ENCODE measurements at regions not wholly inside any gene's neighbourhood (a gene's known extent, or its start where the extent isn't known, plus 50 kb on each side); places are given as distances from the start of the nearest gene placed in this dataset.

DNA sequence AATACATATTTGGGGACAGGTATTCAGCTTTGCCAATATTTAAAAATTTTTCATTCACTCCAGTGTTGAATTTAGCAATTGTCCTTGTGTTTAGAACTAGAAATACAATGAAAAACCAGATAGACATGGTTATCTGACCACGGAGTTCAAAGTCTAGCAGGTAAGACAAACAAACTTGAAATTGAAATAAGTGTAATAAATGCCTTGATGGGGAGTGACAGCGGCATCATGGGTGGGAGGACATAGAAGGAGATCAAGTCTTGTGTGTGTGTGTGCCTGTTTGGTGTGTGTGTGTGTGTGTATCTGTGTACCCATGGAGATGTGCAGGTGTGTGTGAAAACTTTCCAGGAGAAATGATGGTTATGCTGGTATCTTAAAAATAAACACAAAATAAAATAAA, 750.0 kb upstream of the CITED2 start:
- H3K79me1 ChIP-seq (ENCODE audit: low read length) = no peaks in the 10 kb centered on the region
- no peak overlapping the region for H3K4ac ChIP-seq (ENCODE audit: low read depth, low read length)
- no peak overlapping the region for H3K9ac ChIP-seq (ENCODE audit: low read length)
- H3K27ac ChIP-seq (ENCODE audit: low read depth, low read length) = no peak overlapping the region
- H2BK120ac ChIP-seq (ENCODE audit: low read depth, low read length) = no peak overlapping the region
- WGBS (ENCODE audit: extremely low coverage, insufficient coverage, low lambda C conversion rate) = no CpG with 5 or more reads among the region's 2 CpGs
- H2BK15ac ChIP-seq (replicated peaks; ENCODE audit: low read depth) = no peak overlapping the region
- H3K27me3 ChIP-seq (ENCODE audit: insufficient read depth, low read length, poor library complexity) = no peaks in the 10 kb centered on the region
- H3K79me2 ChIP-seq (ENCODE audit: control insufficient read depth, insufficient read depth, low read length) = no peaks in the 10 kb centered on the region
- H3K23ac ChIP-seq (ENCODE audit: low read length) = no peak overlapping the region
- no peak for DNase-seq
- no peak overlapping the region for H4K8ac ChIP-seq (ENCODE audit: low read depth, low read length)
- no peak overlapping the region for H3K4me2 ChIP-seq (ENCODE audit: low read length)
- H2BK5ac ChIP-seq (ENCODE audit: low read length) = no peak overlapping the region
- H3K56ac ChIP-seq (ENCODE audit: low read length) = no peak overlapping the region
- no peak overlapping the region for H3K4me3 ChIP-seq (ENCODE audit: low read length)
- no peak overlapping the region for H4K5ac ChIP-seq (ENCODE audit: low read length)
- H3K18ac ChIP-seq (ENCODE audit: low read length) = no peak overlapping the region
- no peak overlapping the region for H2AK5ac ChIP-seq (ENCODE audit: low read length)
- H3K36me3 ChIP-seq (ENCODE audit: control insufficient read depth, insufficient read depth, low read length) = no peaks in the 10 kb centered on the region
- H3K4me1 ChIP-seq (ENCODE audit: control insufficient read depth, low read depth, low read length) = no peaks in the 10 kb centered on the region

DNA sequence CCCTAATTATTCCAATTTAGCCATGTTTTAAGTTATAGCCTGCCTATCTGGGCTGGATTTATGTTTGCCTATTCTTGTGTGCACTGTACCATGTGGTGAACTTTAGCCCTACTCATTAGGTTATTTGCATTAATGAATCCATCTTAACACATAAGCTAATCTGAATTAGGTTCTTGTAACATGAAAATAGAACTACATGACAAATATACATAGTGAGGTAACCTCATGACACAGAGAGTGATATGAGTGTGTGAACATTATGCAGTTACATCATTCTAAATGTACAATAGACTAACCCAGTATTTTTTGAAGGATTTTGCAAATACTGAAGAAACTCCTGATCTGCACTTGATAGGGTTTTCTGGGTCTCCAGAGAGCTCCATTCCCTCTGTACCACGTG, 733.7 kb upstream of the CITED2 start:
- no peaks in the 10 kb centered on the region for H3K79me2 ChIP-seq (ENCODE audit: control insufficient read depth, insufficient read depth, low read length)
- no peak for DNase-seq
- H3K56ac ChIP-seq (ENCODE audit: low read length) = no peak overlapping the region
- H2BK120ac ChIP-seq (ENCODE audit: low read depth, low read length) = no peak overlapping the region
- H4K8ac ChIP-seq (ENCODE audit: low read depth, low read length) = no peak overlapping the region
- no peak overlapping the region for H4K5ac ChIP-seq (ENCODE audit: low read length)
- H3K23ac ChIP-seq (ENCODE audit: low read length) = no peak overlapping the region
- H3K9ac ChIP-seq (ENCODE audit: low read length) = no peak overlapping the region
- H3K18ac ChIP-seq (ENCODE audit: low read length) = no peak overlapping the region
- H2BK5ac ChIP-seq (ENCODE audit: low read length) = no peak overlapping the region
- no peaks in the 10 kb centered on the region for H3K79me1 ChIP-seq (ENCODE audit: low read length)
- H3K4ac ChIP-seq (ENCODE audit: low read depth, low read length) = no peak overlapping the region
- no peaks in the 10 kb centered on the region for H3K36me3 ChIP-seq (ENCODE audit: control insufficient read depth, insufficient read depth, low read length)
- no peak overlapping the region for H3K4me2 ChIP-seq (ENCODE audit: low read length)
- H2BK15ac ChIP-seq (replicated peaks; ENCODE audit: low read depth) = no peak overlapping the region
- H2AK5ac ChIP-seq (ENCODE audit: low read length) = no peak overlapping the region
- H3K27ac ChIP-seq (ENCODE audit: low read depth, low read length) = no peak overlapping the region
- no peaks in the 10 kb centered on the region for H3K27me3 ChIP-seq (ENCODE audit: insufficient read depth, low read length, poor library complexity)
- no peaks in the 10 kb centered on the region for H3K4me1 ChIP-seq (ENCODE audit: control insufficient read depth, low read depth, low read length)
- WGBS (ENCODE audit: extremely low coverage, insufficient coverage, low lambda C conversion rate) = no CpG with 5 or more reads among the region's 1 CpG
- no peak overlapping the region for H3K4me3 ChIP-seq (ENCODE audit: low read length)

DNA sequence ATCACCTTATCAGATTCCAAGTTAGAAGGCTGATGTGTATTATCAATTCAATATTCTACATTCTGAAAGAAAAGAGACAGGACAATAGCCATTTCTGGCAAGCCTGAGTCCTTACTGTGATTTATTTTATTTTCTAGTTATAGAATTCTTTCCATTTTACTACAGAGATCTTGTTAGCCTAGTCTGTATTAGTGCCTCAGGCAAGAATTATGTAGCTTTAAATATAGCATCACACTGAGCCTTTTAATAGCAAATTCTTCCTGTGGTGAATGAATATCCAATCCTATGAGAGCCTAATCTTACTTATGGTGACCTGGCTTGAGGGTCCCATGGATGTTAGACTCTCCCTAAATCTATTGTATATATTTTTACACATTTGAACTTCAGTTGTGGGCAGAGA, 732.8 kb upstream of the CITED2 start:
- no peaks in the 10 kb centered on the region for H3K79me2 ChIP-seq (ENCODE audit: control insufficient read depth, insufficient read depth, low read length)
- no peak overlapping the region for H3K4me3 ChIP-seq (ENCODE audit: low read length)
- H3K79me1 ChIP-seq (ENCODE audit: low read length) = no peaks in the 10 kb centered on the region
- no peak overlapping the region for H3K4ac ChIP-seq (ENCODE audit: low read depth, low read length)
- H3K4me1 ChIP-seq (ENCODE audit: control insufficient read depth, low read depth, low read length) = no peaks in the 10 kb centered on the region
- H4K5ac ChIP-seq (ENCODE audit: low read length) = no peak overlapping the region
- H3K27me3 ChIP-seq (ENCODE audit: insufficient read depth, low read length, poor library complexity) = no peaks in the 10 kb centered on the region
- no peak overlapping the region for H3K9ac ChIP-seq (ENCODE audit: low read length)
- no peak overlapping the region for H3K4me2 ChIP-seq (ENCODE audit: low read length)
- no peak overlapping the region for H2AK5ac ChIP-seq (ENCODE audit: low read length)
- DNase-seq = no peak
- no peak overlapping the region for H3K56ac ChIP-seq (ENCODE audit: low read length)
- H2BK120ac ChIP-seq (ENCODE audit: low read depth, low read length) = no peak overlapping the region
- H3K27ac ChIP-seq (ENCODE audit: low read depth, low read length) = no peak overlapping the region
- H2BK15ac ChIP-seq (replicated peaks; ENCODE audit: low read depth) = no peak overlapping the region
- no peak overlapping the region for H3K18ac ChIP-seq (ENCODE audit: low read length)
- no peak overlapping the region for H4K8ac ChIP-seq (ENCODE audit: low read depth, low read length)
- no peak overlapping the region for H2BK5ac ChIP-seq (ENCODE audit: low read length)
- no peaks in the 10 kb centered on the region for H3K36me3 ChIP-seq (ENCODE audit: control insufficient read depth, insufficient read depth, low read length)
- H3K23ac ChIP-seq (ENCODE audit: low read length) = no peak overlapping the region

DNA sequence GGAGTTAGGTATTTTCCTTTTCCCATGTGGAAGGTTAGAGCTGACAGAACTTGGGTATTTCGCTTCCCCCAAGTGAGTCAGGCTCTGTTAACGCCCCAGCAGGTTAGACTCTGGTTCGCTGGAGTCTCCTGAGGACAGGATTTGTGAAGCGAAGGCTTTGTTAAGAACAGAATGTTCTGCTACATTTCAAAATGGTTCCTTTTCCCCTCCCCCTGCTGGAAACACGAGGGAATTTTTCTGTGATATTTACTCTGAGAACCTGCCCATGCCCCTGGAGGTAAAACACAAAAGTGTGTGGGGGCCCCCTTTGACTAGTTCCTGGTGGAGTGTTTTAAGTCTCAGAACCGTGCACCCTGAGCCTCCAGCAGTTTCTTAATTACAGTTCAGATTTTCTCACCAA, 731.4 kb upstream of the CITED2 start:
- H2AK5ac ChIP-seq (ENCODE audit: low read length) = no peak overlapping the region
- H3K56ac ChIP-seq (ENCODE audit: low read length) = peak overlapping the region; percentile 18
- no peak overlapping the region for H2BK15ac ChIP-seq (replicated peaks; ENCODE audit: low read depth)
- no peak overlapping the region for H3K27ac ChIP-seq (ENCODE audit: low read depth, low read length)
- H3K27me3 ChIP-seq (ENCODE audit: insufficient read depth, low read length, poor library complexity) = no peaks in the 10 kb centered on the region
- H3K79me1 ChIP-seq (ENCODE audit: low read length) = no peaks in the 10 kb centered on the region
- H3K79me2 ChIP-seq (ENCODE audit: control insufficient read depth, insufficient read depth, low read length) = no peaks in the 10 kb centered on the region
- no peaks in the 10 kb centered on the region for H3K36me3 ChIP-seq (ENCODE audit: control insufficient read depth, insufficient read depth, low read length)
- H3K18ac ChIP-seq (ENCODE audit: low read length) = peak overlapping the region; percentile 86
- H3K4me3 ChIP-seq (ENCODE audit: low read length) = no peak overlapping the region
- no CpG with 5 or more reads among the region's 6 CpGs for WGBS (ENCODE audit: extremely low coverage, insufficient coverage, low lambda C conversion rate)
- H4K5ac ChIP-seq (ENCODE audit: low read length) = no peak overlapping the region
- H2BK5ac ChIP-seq (ENCODE audit: low read length) = no peak overlapping the region
- H3K4ac ChIP-seq (ENCODE audit: low read depth, low read length) = no peak overlapping the region
- no peak overlapping the region for H3K23ac ChIP-seq (ENCODE audit: low read length)
- H3K9ac ChIP-seq (ENCODE audit: low read length) = no peak overlapping the region
- no peak overlapping the region for H3K4me2 ChIP-seq (ENCODE audit: low read length)
- peak; percentile 85 for DNase-seq
- no peak overlapping the region for H2BK120ac ChIP-seq (ENCODE audit: low read depth, low read length)
- no peaks in the 10 kb centered on the region for H3K4me1 ChIP-seq (ENCODE audit: control insufficient read depth, low read depth, low read length)
- peak overlapping the region; percentile 86 for H4K8ac ChIP-seq (ENCODE audit: low read depth, low read length)

DNA sequence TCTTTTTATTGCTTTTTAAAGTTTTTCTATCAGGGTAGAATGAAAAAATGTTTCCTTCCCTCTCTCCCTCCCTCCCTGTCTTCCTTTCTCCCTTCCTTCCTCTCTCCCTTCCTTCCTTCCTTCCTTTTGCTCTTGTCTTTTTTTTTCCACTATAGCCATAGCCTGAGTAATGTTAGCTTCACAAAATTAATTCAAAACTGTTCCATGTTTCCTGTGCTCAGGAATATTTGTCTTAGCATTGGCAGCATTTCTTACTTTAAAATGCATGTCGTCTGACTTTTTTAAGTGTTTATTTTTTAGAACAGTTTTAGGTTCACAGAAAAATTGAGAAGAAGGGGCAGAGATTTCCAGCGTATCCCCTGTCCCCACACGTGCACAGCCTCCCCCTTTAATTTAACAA, 730.8 kb upstream of the CITED2 start:
- Histone ChIP-seq H3K18ac (ENCODE audit: low read length) (peak overlapping the region; percentile 86), H3K27ac (ENCODE audit: low read depth, low read length) (no peak overlapping the region)

DNA sequence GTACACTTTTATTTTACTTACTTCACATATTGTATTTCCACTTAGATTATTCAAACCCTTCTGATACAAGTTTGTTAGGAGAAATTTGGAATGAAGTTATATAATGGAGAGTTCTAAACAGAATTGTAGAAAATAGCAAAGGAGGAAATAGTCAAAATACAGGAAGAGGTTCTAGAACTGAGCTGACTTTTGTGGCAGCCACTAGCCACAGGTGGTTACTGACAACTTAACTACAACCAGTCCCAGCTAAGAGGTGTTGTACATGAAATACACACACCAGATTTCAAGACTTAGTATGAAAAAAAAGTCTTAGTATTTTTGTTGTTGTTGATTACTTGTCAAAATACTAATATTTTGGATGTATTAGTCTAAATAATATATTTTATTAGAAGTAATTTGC, 727.4 kb upstream of the CITED2 start:
- no peak overlapping the region for H2BK120ac ChIP-seq (ENCODE audit: low read depth, low read length)
- no peak for DNase-seq
- no peaks in the 10 kb centered on the region for H3K36me3 ChIP-seq (ENCODE audit: control insufficient read depth, insufficient read depth, low read length)
- no peaks in the 10 kb centered on the region for H3K27me3 ChIP-seq (ENCODE audit: insufficient read depth, low read length, poor library complexity)
- no peak overlapping the region for H2BK5ac ChIP-seq (ENCODE audit: low read length)
- no peaks in the 10 kb centered on the region for H3K79me1 ChIP-seq (ENCODE audit: low read length)
- no peak overlapping the region for H3K4ac ChIP-seq (ENCODE audit: low read depth, low read length)
- no peaks in the 10 kb centered on the region for H3K79me2 ChIP-seq (ENCODE audit: control insufficient read depth, insufficient read depth, low read length)
- H2AK5ac ChIP-seq (ENCODE audit: low read length) = no peak overlapping the region
- no peak overlapping the region for H4K5ac ChIP-seq (ENCODE audit: low read length)
- no peak overlapping the region for H3K9ac ChIP-seq (ENCODE audit: low read length)
- H3K27ac ChIP-seq (ENCODE audit: low read depth, low read length) = no peak overlapping the region
- no peak overlapping the region for H3K23ac ChIP-seq (ENCODE audit: low read length)
- H3K4me2 ChIP-seq (ENCODE audit: low read length) = no peak overlapping the region
- H3K56ac ChIP-seq (ENCODE audit: low read length) = no peak overlapping the region
- no peak overlapping the region for H3K18ac ChIP-seq (ENCODE audit: low read length)
- no peak overlapping the region for H4K8ac ChIP-seq (ENCODE audit: low read depth, low read length)
- no peak overlapping the region for H2BK15ac ChIP-seq (replicated peaks; ENCODE audit: low read depth)
- no peak overlapping the region for H3K4me3 ChIP-seq (ENCODE audit: low read length)
- no peaks in the 10 kb centered on the region for H3K4me1 ChIP-seq (ENCODE audit: control insufficient read depth, low read depth, low read length)

More for the DNA sequence above, 730.8 kb upstream of the CITED2 start:
- H3K23ac ChIP-seq (ENCODE audit: low read length) = no peak overlapping the region
- H3K27me3 ChIP-seq (ENCODE audit: insufficient read depth, low read length, poor library complexity) = no peaks in the 10 kb centered on the region
- H3K56ac ChIP-seq (ENCODE audit: low read length) = no peak overlapping the region
- H3K4ac ChIP-seq (ENCODE audit: low read depth, low read length) = no peak overlapping the region
- no peak overlapping the region for H3K9ac ChIP-seq (ENCODE audit: low read length)
- no peaks in the 10 kb centered on the region for H3K79me1 ChIP-seq (ENCODE audit: low read length)
- H4K8ac ChIP-seq (ENCODE audit: low read depth, low read length) = no peak overlapping the region
- H2BK5ac ChIP-seq (ENCODE audit: low read length) = no peak overlapping the region
- no peak overlapping the region for H4K5ac ChIP-seq (ENCODE audit: low read length)
- no peaks in the 10 kb centered on the region for H3K36me3 ChIP-seq (ENCODE audit: control insufficient read depth, insufficient read depth, low read length)
- H3K79me2 ChIP-seq (ENCODE audit: control insufficient read depth, insufficient read depth, low read length) = no peaks in the 10 kb centered on the region
- no peak overlapping the region for H2BK120ac ChIP-seq (ENCODE audit: low read depth, low read length)
- no peak overlapping the region for H3K4me3 ChIP-seq (ENCODE audit: low read length)
- H3K4me1 ChIP-seq (ENCODE audit: control insufficient read depth, low read depth, low read length) = no peaks in the 10 kb centered on the region
- no peak overlapping the region for H2AK5ac ChIP-seq (ENCODE audit: low read length)
- no peak for DNase-seq
- H2BK15ac ChIP-seq (replicated peaks; ENCODE audit: low read depth) = peak overlapping the region; percentile 13
- no CpG with 5 or more reads among the region's 3 CpGs for WGBS (ENCODE audit: extremely low coverage, insufficient coverage, low lambda C conversion rate)
- no peak overlapping the region for H3K4me2 ChIP-seq (ENCODE audit: low read length)

Data from mesendoderm (in vitro differentiated cells).